ENCODE measurements at regions not wholly inside any gene's neighbourhood (a gene's known extent, or its start where the extent isn't known, plus 50 kb on each side); places are given as distances from the start of the nearest gene placed in this dataset.

- TF ChIP-seq CTCF (IDR thresholded peaks at IDR 0.05; ENCODE audit: low read depth, low read length), result no peak
- no peak for TF ChIP-seq EZH2phosphoT487 (IDR thresholded peaks at IDR 0.05; ENCODE audit: low read depth)
Observed at GRCh38 chr15:39078026-39078425, 502.9 kb upstream of the THBS1 start.

All from OCI-LY3 (cell line).